Lung (tissue), 11 donors: ENCODE measurements at regions not wholly inside any gene's neighbourhood (a gene's known extent, or its start where the extent isn't known, plus 50 kb on each side); places are given as distances from the start of the nearest gene placed in this dataset.
A peak's percentile ranks its signal among the peaks of the same experiment; 100 is the strongest.

Source experiments
- ATAC-seq: fragments of 200-7000 bp; cut with Tn5 transposase; one replicate; pipeline ENCODE4 v1.9.1; 2020; ENCODE audit warnings: moderate number of reproducible peaks; ENCODE audit not compliant: insufficient read depth, low FRiP score
- DNase-seq, 3 donors: peaks; one replicate each; pipeline ENCODE4 v3.0.0-alpha.2; 2013 to 2017
- H3K27ac ChIP-seq, 2 donors: one replicate each; pipeline ENCODE4 v1.5.1; 2013; ENCODE audit warnings: mild to moderate bottlenecking in 2 of 2, moderate library complexity in 2 of 2, control low read depth in 1 of 2, inconsistent platforms in 1 of 2, low read depth in 1 of 2, low read length in 1 of 2
- H3K27me3 ChIP-seq, 3 donors: one replicate each; pipeline ENCODE4 v1.5.1; 2013; ENCODE audit warnings: low read length in 2 of 3; ENCODE audit not compliant: control insufficient read depth in 3 of 3, insufficient read depth in 3 of 3
- H3K36me3 ChIP-seq, 4 donors: one replicate each; pipeline ENCODE4 v1.5.1; 2013; ENCODE audit warnings: low read length in 4 of 4, mild to moderate bottlenecking in 1 of 4, moderate library complexity in 1 of 4; ENCODE audit not compliant: control insufficient read depth in 4 of 4, insufficient read depth in 4 of 4
- H3K4me1 ChIP-seq, 5 donors: one replicate each; pipeline ENCODE4 v1.5.1; 2013; ENCODE audit warnings: low read length in 5 of 5, mild to moderate bottlenecking in 2 of 5, moderate library complexity in 1 of 5; ENCODE audit not compliant: control insufficient read depth in 5 of 5, insufficient read depth in 5 of 5
- H3K4me3 ChIP-seq: one replicate; pipeline ENCODE4 v1.5.1; 2013; ENCODE audit warnings: mild to moderate bottlenecking, control low read depth, moderate library complexity
- H3K9ac ChIP-seq, 2 donors: one replicate each; pipeline ENCODE4 v1.5.1; 2013; ENCODE audit warnings: low read length in 2 of 2, control low read depth in 1 of 2; ENCODE audit not compliant: insufficient read depth in 1 of 2
- H3K9me3 ChIP-seq, 4 donors: one replicate each; pipeline ENCODE4 v1.5.1; 2013; ENCODE audit warnings: low read length in 3 of 4, mild to moderate bottlenecking in 1 of 4, moderate library complexity in 1 of 4; ENCODE audit not compliant: control insufficient read depth in 4 of 4, insufficient read depth in 3 of 4
- WGBS, 2 donors: extraction: QIAGEN DNeasy Blood & Tissue Kit; methylation state at CpG; one replicate each; pipeline ENCODE4 v1.1.7; 2013; 5-methylcytosine and 5-hydroxymethylcytosine counted together
- TF ChIP-seq, protein P1 (sequence below): IDR thresholded peaks from 2 replicates; pipeline ENCODE4 v1.5.1; 2012; ENCODE audit warnings: mild to moderate bottlenecking; ENCODE audit errors: control extremely low read depth, extremely low read depth
- donor health status: control.
- donor health status: control.
- donor health status: Bipolar disorder and iron deficiency.
- donor health status: healthy.
- donor health status: DM: yes; HTN: yes; CAD: no.

DNA sequence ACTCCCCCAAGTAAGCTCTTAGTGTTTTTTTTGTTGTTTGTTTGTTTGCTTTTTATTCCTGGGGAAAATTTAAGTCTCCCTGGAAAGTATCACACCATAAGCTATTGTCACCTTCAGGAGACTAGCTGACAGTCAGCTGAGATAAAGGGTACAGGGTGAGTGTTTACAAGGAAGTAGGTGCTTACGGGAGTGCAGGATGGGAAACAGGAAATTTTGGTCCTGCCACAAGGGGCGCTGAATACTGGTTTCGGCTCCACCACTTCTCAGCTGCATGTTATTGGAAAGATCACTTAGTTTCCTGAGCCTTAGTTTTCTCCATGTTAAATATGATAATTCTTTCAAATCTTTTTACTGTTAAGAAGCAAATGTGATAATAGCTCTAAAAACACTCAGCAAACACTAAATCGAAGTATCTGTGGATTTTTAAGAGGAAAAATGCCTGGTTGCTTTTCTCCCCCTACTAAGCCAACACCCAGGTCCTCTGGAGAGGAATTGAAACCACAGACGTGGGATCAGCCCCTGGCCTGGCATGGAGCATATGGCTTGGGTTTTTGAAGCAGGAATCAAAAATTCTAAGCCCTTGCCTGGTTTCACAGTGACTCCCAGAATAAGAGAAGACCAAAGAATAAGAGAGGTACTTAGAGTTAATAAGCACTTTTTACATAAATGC, 90.7 kb downstream of the SCN11A start:
- H3K9me3 ChIP-seq: peaks cover 0 to 2% (median 0%) of the 10 kb centered on the region in 4 donors
- TF ChIP-seq, protein P1, sequence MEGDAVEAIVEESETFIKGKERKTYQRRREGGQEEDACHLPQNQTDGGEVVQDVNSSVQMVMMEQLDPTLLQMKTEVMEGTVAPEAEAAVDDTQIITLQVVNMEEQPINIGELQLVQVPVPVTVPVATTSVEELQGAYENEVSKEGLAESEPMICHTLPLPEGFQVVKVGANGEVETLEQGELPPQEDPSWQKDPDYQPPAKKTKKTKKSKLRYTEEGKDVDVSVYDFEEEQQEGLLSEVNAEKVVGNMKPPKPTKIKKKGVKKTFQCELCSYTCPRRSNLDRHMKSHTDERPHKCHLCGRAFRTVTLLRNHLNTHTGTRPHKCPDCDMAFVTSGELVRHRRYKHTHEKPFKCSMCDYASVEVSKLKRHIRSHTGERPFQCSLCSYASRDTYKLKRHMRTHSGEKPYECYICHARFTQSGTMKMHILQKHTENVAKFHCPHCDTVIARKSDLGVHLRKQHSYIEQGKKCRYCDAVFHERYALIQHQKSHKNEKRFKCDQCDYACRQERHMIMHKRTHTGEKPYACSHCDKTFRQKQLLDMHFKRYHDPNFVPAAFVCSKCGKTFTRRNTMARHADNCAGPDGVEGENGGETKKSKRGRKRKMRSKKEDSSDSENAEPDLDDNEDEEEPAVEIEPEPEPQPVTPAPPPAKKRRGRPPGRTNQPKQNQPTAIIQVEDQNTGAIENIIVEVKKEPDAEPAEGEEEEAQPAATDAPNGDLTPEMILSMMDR: no peak
- no peak for ATAC-seq
- WGBS, 2 donors: 8 to 12% methylated on average over 5 of the region's 5 CpGs
- no peak overlapping the region for H3K9ac ChIP-seq
- DNase-seq: peak; percentile 18 to 54 (median 31)
- no peaks in the 10 kb centered on the region for H3K36me3 ChIP-seq
- H3K4me1 ChIP-seq: no peaks in the 10 kb centered on the region
- no peak overlapping the region for H3K4me3 ChIP-seq
- H3K27me3 ChIP-seq: no peaks in the 10 kb centered on the region
- no peak overlapping the region for H3K27ac ChIP-seq

DNA sequence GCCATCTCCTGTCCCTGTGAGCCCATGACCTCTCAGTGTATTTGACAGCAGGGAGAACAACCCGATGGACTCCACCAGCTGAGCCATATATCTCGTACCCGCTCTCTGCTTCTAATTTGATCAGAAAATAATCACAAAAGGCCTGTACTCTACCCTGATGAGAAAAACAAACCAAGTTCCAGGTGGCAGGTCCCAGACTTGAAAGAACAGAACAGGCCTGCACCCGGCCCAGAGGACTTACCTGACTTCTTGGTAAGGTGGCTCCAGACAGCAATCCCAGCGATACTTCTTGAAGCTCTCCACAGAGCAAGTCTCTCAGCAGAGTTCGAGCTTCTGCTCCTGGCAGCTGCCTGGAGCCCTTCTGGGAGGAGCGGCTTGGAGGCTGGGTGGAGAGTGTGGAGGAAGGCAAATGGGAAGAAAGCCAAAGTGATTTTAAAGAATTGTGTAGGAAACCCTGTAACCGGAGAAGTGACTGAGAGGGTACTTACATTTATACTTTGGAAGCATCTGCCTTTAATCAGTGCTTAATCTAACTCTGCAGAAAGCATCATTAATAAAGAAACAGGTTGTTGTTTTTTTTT, 91.6 kb downstream of the SCN11A start:
- 79 to 87% methylated on average over 8 of the region's 8 CpGs for WGBS, 2 donors
- H3K9me3 ChIP-seq: peaks cover 0 to 2% (median 0%) of the 10 kb centered on the region in 4 donors
- no peak overlapping the region for H3K27ac ChIP-seq
- DNase-seq (peak in 2 of 3 donors; percentile 5 to 7), ATAC-seq (no peak)
- H3K36me3 ChIP-seq: no peaks in the 10 kb centered on the region
- H3K9ac ChIP-seq: no peak overlapping the region
- no peaks in the 10 kb centered on the region for H3K4me1 ChIP-seq
- no peaks in the 10 kb centered on the region for H3K27me3 ChIP-seq
- TF ChIP-seq, protein P1: no peak
- H3K4me3 ChIP-seq: no peak overlapping the region

DNA sequence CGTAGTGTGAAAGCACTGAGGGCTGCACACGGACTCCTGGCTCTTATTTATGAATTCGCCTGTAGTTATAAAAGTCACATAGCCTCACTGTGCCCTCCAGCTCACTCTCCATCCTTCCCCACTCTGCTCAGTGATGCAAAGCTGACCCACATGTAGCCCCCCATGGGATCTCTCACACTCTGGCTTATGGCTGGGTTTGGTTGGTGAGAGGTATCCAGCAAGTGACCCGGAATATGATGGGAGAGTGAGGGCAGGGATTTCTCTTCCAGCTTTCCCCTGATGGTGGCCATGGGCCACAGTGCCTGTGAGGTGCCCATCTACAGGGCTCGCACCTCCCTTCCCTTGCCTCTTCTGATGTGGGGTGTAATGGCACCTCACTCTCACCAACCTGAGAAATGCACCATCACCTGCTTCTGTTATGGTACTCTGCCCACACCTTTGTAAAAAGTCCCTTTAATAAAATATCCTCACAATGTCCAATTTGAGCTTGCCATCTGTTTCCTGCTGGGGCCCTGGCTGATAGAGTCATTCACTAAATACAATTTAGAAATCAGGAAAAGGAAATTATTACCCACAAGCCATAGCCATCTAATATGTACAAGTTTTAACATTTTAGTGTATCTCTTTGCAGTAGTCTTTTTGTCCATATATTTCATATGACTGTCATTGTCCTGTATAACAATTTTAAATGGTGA, 93.6 kb downstream of the SCN11A start:
- ATAC-seq (no peak), DNase-seq (no peak)
- WGBS, 2 donors: 90 to 92% methylated on average over 5 of the region's 5 CpGs

More for the DNA sequence above, 93.6 kb downstream of the SCN11A start:
- TF ChIP-seq, protein P1: no peak
- Histone ChIP-seq H3K4me1 (no peaks in the 10 kb centered on the region), H3K27ac (no peak overlapping the region), H3K9me3 (no peaks in the 10 kb centered on the region), H3K27me3 (no peaks in the 10 kb centered on the region), H3K36me3 (no peaks in the 10 kb centered on the region), H3K9ac (no peak overlapping the region), H3K4me3 (no peak overlapping the region)
